GM23338 (cell line): ENCODE measurements at regions not wholly inside any gene's neighbourhood (a gene's known extent, or its start where the extent isn't known, plus 50 kb on each side); places are given as distances from the start of the nearest gene placed in this dataset.

Experiments
- ATAC-seq: fragments of 200-7000 bp; cut with Tn5 transposase; 3 replicates; pipeline ENCODE4 v1.9.1; 2020
- DNase-seq: peaks from one replicate; pipeline ENCODE4 v3.0.0-alpha.2; 2015; ENCODE audit warnings: low spot score
- H2AFZ ChIP-seq: fragments of 200-600 bp; sonication (generic); 2 replicates; pipeline ENCODE4 v1.8.0; 2016; ENCODE audit warnings: antibody characterized with exemption, mild to moderate bottlenecking, moderate library complexity
- H3F3A ChIP-seq: fragments of 200-600 bp; sonication (generic); replicated peaks from 2 replicates; pipeline ENCODE4 v1.8.0; 2017; ENCODE audit warnings: antibody characterized with exemption, mixed run types, low read depth
- H3K27ac ChIP-seq: fragments of 200-600 bp; sonication (generic); 2 replicates; pipeline ENCODE4 v1.6.1; 2016; ENCODE audit warnings: low read depth
- H3K27me3 ChIP-seq: fragments of 200-600 bp; sonication (generic); 2 replicates; pipeline ENCODE4 v1.8.0; 2016; ENCODE audit warnings: mild to moderate bottlenecking, mixed run types, moderate library complexity; ENCODE audit not compliant: insufficient read depth
- H3K36me3 ChIP-seq: fragments of 200-600 bp; sonication (generic); 2 replicates; pipeline ENCODE4 v1.8.0; 2016; ENCODE audit warnings: mild to moderate bottlenecking; ENCODE audit not compliant: insufficient read depth
- H3K4me1 ChIP-seq: fragments of 200-600 bp; sonication (generic); 2 replicates; pipeline ENCODE4 v1.8.0; 2016; ENCODE audit warnings: mild to moderate bottlenecking, moderate library complexity; ENCODE audit not compliant: insufficient read depth
- H3K4me2 ChIP-seq: fragments of 200-600 bp; sonication (generic); 2 replicates; pipeline ENCODE4 v1.7.1; 2017; ENCODE audit warnings: mixed run types
- H3K4me3 ChIP-seq: fragments of 200-600 bp; sonication (generic); 2 replicates; pipeline ENCODE4 v1.6.1; 2016; ENCODE audit warnings: mixed run types
- H3K79me2 ChIP-seq: fragments of 200-600 bp; sonication (generic); replicated peaks from 2 replicates; pipeline ENCODE4 v1.8.0; 2017; ENCODE audit warnings: mild to moderate bottlenecking; ENCODE audit not compliant: insufficient read depth
- H3K9me2 ChIP-seq: fragments of 200-600 bp; sonication (generic); 2 replicates; pipeline ENCODE4 v1.8.0; 2017; ENCODE audit not compliant: insufficient read depth
- H4K20me1 ChIP-seq: fragments of 200-600 bp; sonication (generic); replicated peaks from 2 replicates; pipeline ENCODE4 v1.8.0; 2017; ENCODE audit warnings: mild to moderate bottlenecking; ENCODE audit not compliant: insufficient read depth
- H3K27ac Mint-ChIP-seq: 2 replicates; pipeline ENCODE4 v1.8.0; 2020; ENCODE audit warnings: inconsistent platforms, mild to moderate bottlenecking, moderate library complexity, mixed read lengths
- H3K27me3 Mint-ChIP-seq: 3 replicates; pipeline ENCODE4 v1.8.0; 2022; ENCODE audit warnings: low read depth, mild to moderate bottlenecking, moderate library complexity, mixed read lengths, inconsistent platforms; ENCODE audit not compliant: insufficient read depth, poor library complexity
- H3K36me3 Mint-ChIP-seq: 3 replicates; pipeline ENCODE4 v1.8.0; 2021; ENCODE audit warnings: low read depth, mild to moderate bottlenecking, inconsistent platforms, moderate library complexity, mixed read lengths
- H3K4me1 Mint-ChIP-seq: 3 replicates; pipeline ENCODE4 v1.8.0; 2020; ENCODE audit warnings: mild to moderate bottlenecking, inconsistent platforms, mixed read lengths
- H3K4me3 Mint-ChIP-seq: 3 replicates; pipeline ENCODE4 v1.8.0; 2021; ENCODE audit warnings: moderate library complexity, mild to moderate bottlenecking, inconsistent platforms, mixed read lengths
- H3K9me3 Mint-ChIP-seq: 3 replicates; pipeline ENCODE4 v1.8.0; 2020; ENCODE audit warnings: moderate library complexity, mild to moderate bottlenecking, inconsistent platforms, mixed read lengths
- CREB1 ChIP-seq: fragments of 250-450 bp; sonication (Bioruptor Pico); IDR thresholded peaks from 2 replicates; pipeline ENCODE4 v1.5.0; 2020; ENCODE audit warnings: low read depth, mild to moderate bottlenecking, moderate library complexity
- CTCF ChIP-seq, 2 experiments: fragments of 200-600 bp in 1 of 2; sonication (generic) in 1 of 2; conservative IDR thresholded peaks; 2 replicates each; pipeline versions ENCODE4 v1.5.1 to v1.6.1; 2016 to 2017; ENCODE audit warnings: antibody characterized with exemption in 2 of 2, low read depth in 2 of 2, mild to moderate bottlenecking in 2 of 2, moderate library complexity in 1 of 2
- ETS1 ChIP-seq: IDR thresholded peaks from 2 replicates; pipeline ENCODE4 v1.6.1; 2016; ENCODE audit warnings: antibody characterized with exemption
- EZH2 ChIP-seq: fragments of 200-600 bp; sonication (generic); IDR thresholded peaks from one replicate; pipeline ENCODE4 v1.8.0; 2017; ENCODE audit warnings: antibody characterized with exemption, mild to moderate bottlenecking, low read depth; ENCODE audit not compliant: unreplicated experiment
- EZH2phosphoT487 ChIP-seq: fragments of 200-600 bp; sonication (generic); IDR thresholded peaks from one replicate; pipeline ENCODE4 v1.8.1; 2018; ENCODE audit warnings: antibody characterized with exemption; ENCODE audit not compliant: unreplicated experiment
- JUNB ChIP-seq: IDR thresholded peaks from one replicate; pipeline ENCODE4 v1.6.1; 2016; ENCODE audit warnings: antibody characterized with exemption; ENCODE audit not compliant: unreplicated experiment
- NANOG ChIP-seq: IDR thresholded peaks from 2 replicates; pipeline ENCODE4 v1.6.1; 2016; ENCODE audit warnings: antibody characterized with exemption, borderline replicate concordance
- POLR2AphosphoS5 ChIP-seq: IDR thresholded peaks from 2 replicates; pipeline ENCODE4 v1.6.1; 2016; ENCODE audit warnings: antibody characterized with exemption, low read depth
- REST ChIP-seq: IDR thresholded peaks from one replicate; pipeline ENCODE4 v1.6.1; 2018; ENCODE audit warnings: antibody characterized with exemption; ENCODE audit not compliant: unreplicated experiment
- STAT1 ChIP-seq: IDR thresholded peaks from one replicate; pipeline ENCODE4 v1.6.1; 2016; ENCODE audit warnings: antibody characterized with exemption; ENCODE audit not compliant: unreplicated experiment
- ZNF114 ChIP-seq: fragments of 250-450 bp; sonication (Bioruptor Pico); IDR thresholded peaks from 2 replicates; pipeline ENCODE4 v1.5.0; 2020; ENCODE audit warnings: mild to moderate bottlenecking, moderate library complexity
- ZNF331 ChIP-seq: fragments of 250-450 bp; sonication (Bioruptor Pico); IDR thresholded peaks from 2 replicates; pipeline ENCODE4 v1.5.0; 2020; ENCODE audit warnings: low read depth, mild to moderate bottlenecking, moderate library complexity
- ZNF462 ChIP-seq: fragments of 250-450 bp; sonication (Bioruptor Pico); IDR thresholded peaks from 2 replicates; pipeline ENCODE4 v1.5.0; 2020; ENCODE audit warnings: mild to moderate bottlenecking, moderate library complexity

- Histone ChIP-seq H3K4me1 (peaks cover 3% of the 10 kb centered on the region), H2AFZ (no peak overlapping the region), H3K27me3 (no peaks in the 10 kb centered on the region), H3K36me3 (no peaks in the 10 kb centered on the region), H3K27ac (no peak overlapping the region), H3K79me2 (no peaks in the 10 kb centered on the region), H3K9me2 (peaks cover 7% of the 10 kb centered on the region; the same call in 1 of the 2 replicates), H3K4me3 (no peak overlapping the region), H3K4me2 (no peak overlapping the region), H3F3A (no peaks in the 10 kb centered on the region), H4K20me1 (no peaks in the 10 kb centered on the region)
- Mint-ChIP-seq H3K9me3 (no peaks in the 10 kb centered on the region), H3K4me1 (peaks cover 19% of the 10 kb centered on the region), H3K27ac (no peak overlapping the region), H3K27me3 (no peaks in the 10 kb centered on the region), H3K4me3 (no peak overlapping the region), H3K36me3 (no peaks in the 10 kb centered on the region)
- ATAC-seq, result no peak
- TF ChIP-seq EZH2 (no peak), NANOG (no peak), ZNF331 (no peak), CREB1 (CRISPR knock-in tag) (no peak), POLR2AphosphoS5 (no peak), REST (no peak), STAT1 (no peak), ZNF114 (CRISPR knock-in tag) (no peak), EZH2phosphoT487 (no peak), JUNB (no peak), ZNF462 (no peak), CTCF (conservative IDR thresholded peaks at IDR 0.05; ENCODE audit: low read depth in 2 of 2) (no peak), ETS1 (no peak)
- DNase-seq, result no peak
Measured at GRCh38 chr11:110829873-110830272, 117.6 kb upstream of the ARHGAP20 start.
